Sigmoid colon (tissue), 6 donors: ENCODE measurements at regions not wholly inside any gene's neighbourhood (a gene's known extent, or its start where the extent isn't known, plus 50 kb on each side); places are given as distances from the start of the nearest gene placed in this dataset.

ENCODE experiments used
- DNase-seq: peaks from one replicate; pipeline ENCODE4 v3.0.0-alpha.2; 2019
- H3K27ac ChIP-seq, 4 donors: fragments of 200-600 bp; sonication (generic); one replicate each; pipeline ENCODE4 v1.5.1; 2016 to 2019; ENCODE audit warnings: mild to moderate bottlenecking in 1 of 4
- H3K27me3 ChIP-seq, 3 donors: fragments of 200-600 bp; sonication (generic); one replicate each; pipeline ENCODE4 v1.5.1; 2019; ENCODE audit warnings: mild to moderate bottlenecking in 1 of 3
- H3K36me3 ChIP-seq, 4 donors: fragments of 200-600 bp; sonication (generic); one replicate each; pipeline ENCODE4 v1.5.1; 2016 to 2019
- H3K4me1 ChIP-seq, 4 donors: fragments of 200-600 bp; sonication (generic); one replicate each; pipeline ENCODE4 v1.5.1; 2017 to 2019
- H3K4me3 ChIP-seq, 4 donors: fragments of 200-600 bp; sonication (generic); one replicate each; pipeline ENCODE4 v1.5.1; 2017 to 2019; ENCODE audit warnings: mild to moderate bottlenecking in 2 of 4, moderate library complexity in 1 of 4
- H3K9me3 ChIP-seq, 4 donors: fragments of 200-600 bp in 3 of 4; sonication (generic) in 3 of 4; one replicate each; pipeline versions ENCODE4 v1.5.1 to v1.6.1; 2013 to 2019
- EP300 ChIP-seq, 4 donors: sonication (generic); formaldehyde crosslinking; IDR thresholded peaks; one replicate each; pipeline ENCODE4 v1.6.1; 2017; ENCODE audit warnings: antibody characterized with exemption in 4 of 4
- POLR2A ChIP-seq, 2 donors: fragments of 450-650 bp; IDR thresholded peaks; one replicate each; pipeline ENCODE4 v1.6.1; 2016; ENCODE audit warnings: antibody characterized with exemption in 2 of 2, mild to moderate bottlenecking in 2 of 2, moderate library complexity in 2 of 2
- POLR2AphosphoS5 ChIP-seq, 4 donors: sonication (generic); formaldehyde crosslinking; IDR thresholded peaks; one replicate each; pipeline ENCODE4 v1.6.1; 2017; ENCODE audit warnings: antibody characterized with exemption in 4 of 4
- WGBS, 2 donors: extraction: QIAGEN DNeasy Blood & Tissue Kit; methylation state at CpG; one replicate each; pipeline ENCODE4 v1.1.7; 2013; 5-methylcytosine and 5-hydroxymethylcytosine counted together
- intact Hi-C: fragments of 100-400 bp; cut with DNase I; formaldehyde crosslinking; loops from one replicate; pipeline ENCODE4 v1.15.1; 2023
- TF ChIP-seq, protein P1 (sequence below), 4 experiments: fragments of 450-650 bp in 3 of 4; fragments of 200-600 bp in 1 of 4; IDR thresholded peaks; one replicate each; pipeline ENCODE4 v1.5.1; 2016 to 2019; ENCODE audit warnings: antibody characterized with exemption in 4 of 4, mild to moderate bottlenecking in 3 of 4, moderate library complexity in 2 of 4
- donor health status: healthy with polysubstance abuse.
- donor health status: healthy.

DNA sequence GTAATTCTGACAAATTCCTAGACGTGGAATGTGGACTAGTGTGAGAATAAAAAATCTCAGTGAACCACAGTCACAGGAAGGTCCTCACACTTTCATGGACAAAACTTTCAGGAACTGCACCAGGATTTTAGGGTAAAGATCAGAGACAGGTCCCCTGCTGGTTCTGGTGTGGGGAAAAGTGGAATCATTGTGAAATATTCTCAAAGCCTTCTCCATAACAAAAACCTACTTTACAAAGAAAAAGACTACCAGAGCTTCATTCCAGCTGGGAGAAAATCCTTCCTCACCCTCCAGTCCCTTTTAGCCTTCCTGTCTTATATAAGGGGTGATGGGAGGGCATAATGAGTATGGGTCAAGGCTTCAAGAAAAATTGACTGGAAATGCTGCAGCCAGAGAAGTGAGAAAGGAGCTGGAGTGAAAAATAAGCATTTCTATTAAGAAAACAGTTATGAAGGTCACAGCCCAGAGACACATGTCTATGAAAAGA lies 325.8 kb downstream of the ARAP2 start:
- DNase-seq: no peak
- WGBS, 2 donors: 66 to 77% methylated on average over 1 of the region's 1 CpG
- intact Hi-C loops: no loop called here
- no peak for TF ChIP-seq POLR2AphosphoS5 (IDR thresholded peaks at IDR 0.05)
- no peak for TF ChIP-seq POLR2A (IDR thresholded peaks at IDR 0.05)
- no peak for TF ChIP-seq EP300 (IDR thresholded peaks at IDR 0.05)
- TF ChIP-seq, protein P1, sequence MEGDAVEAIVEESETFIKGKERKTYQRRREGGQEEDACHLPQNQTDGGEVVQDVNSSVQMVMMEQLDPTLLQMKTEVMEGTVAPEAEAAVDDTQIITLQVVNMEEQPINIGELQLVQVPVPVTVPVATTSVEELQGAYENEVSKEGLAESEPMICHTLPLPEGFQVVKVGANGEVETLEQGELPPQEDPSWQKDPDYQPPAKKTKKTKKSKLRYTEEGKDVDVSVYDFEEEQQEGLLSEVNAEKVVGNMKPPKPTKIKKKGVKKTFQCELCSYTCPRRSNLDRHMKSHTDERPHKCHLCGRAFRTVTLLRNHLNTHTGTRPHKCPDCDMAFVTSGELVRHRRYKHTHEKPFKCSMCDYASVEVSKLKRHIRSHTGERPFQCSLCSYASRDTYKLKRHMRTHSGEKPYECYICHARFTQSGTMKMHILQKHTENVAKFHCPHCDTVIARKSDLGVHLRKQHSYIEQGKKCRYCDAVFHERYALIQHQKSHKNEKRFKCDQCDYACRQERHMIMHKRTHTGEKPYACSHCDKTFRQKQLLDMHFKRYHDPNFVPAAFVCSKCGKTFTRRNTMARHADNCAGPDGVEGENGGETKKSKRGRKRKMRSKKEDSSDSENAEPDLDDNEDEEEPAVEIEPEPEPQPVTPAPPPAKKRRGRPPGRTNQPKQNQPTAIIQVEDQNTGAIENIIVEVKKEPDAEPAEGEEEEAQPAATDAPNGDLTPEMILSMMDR (IDR thresholded peaks at IDR 0.05): no peak
- no peak overlapping the region for H3K4me3 ChIP-seq
- H3K4me1 ChIP-seq: no peaks in the 10 kb centered on the region
- H3K9me3 ChIP-seq: no peaks in the 10 kb centered on the region
- no peaks in the 10 kb centered on the region for H3K36me3 ChIP-seq
- H3K27me3 ChIP-seq: no peaks in the 10 kb centered on the region
- no peak overlapping the region for H3K27ac ChIP-seq

DNA sequence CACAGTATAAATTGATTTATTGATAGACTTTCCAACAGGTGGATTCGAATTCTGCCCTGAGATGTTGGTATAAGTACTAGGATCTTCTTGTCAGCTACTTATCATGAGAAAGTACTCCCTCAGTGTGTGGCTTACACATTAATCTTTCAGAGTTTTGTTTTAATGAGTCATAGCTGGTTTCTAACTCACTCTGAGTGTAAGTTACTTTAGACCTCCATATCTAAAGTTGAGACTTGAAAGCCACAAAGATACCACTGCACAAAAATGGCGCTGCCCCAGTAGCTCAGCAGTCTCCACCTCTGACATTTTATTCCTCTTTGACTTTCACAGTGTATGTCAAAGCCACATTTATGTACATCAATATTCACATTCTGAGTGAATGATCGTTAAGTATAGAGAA lies 318.5 kb downstream of the ARAP2 start:
- 72 to 76% methylated on average over 3 of the region's 3 CpGs for WGBS, 2 donors
- Histone ChIP-seq H3K9me3 (no peaks in the 10 kb centered on the region), H3K4me1 (no peaks in the 10 kb centered on the region), H3K36me3 (no peaks in the 10 kb centered on the region), H3K4me3 (no peak overlapping the region), H3K27ac (no peak overlapping the region), H3K27me3 (no peaks in the 10 kb centered on the region)
- intact Hi-C loops: no loop called here
- TF ChIP-seq, protein P1 (IDR thresholded peaks at IDR 0.05): no peak
- TF ChIP-seq EP300 (IDR thresholded peaks at IDR 0.05): no peak
- no peak for DNase-seq

DNA sequence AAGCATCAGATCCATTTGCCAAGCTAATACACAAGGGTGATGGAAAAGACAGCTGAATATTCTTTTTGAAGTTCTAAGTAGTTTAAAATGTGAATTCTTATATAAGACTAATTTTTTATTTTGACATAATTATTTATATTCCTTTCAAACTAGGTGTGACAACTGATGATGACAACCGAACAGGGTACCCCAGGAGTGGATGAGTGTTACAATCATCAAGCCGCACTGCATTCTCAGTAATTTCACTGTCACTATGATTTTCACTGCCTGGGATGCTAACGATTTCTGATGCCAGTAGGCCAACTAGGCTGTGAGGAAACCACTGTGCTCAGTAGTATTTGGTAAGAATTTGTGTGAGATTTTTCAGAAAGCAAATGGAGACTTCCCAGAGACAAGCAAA lies 317.5 kb downstream of the ARAP2 start:
- no peak for DNase-seq
- no peaks in the 10 kb centered on the region for H3K36me3 ChIP-seq
- H3K27ac ChIP-seq: no peak overlapping the region
- no peaks in the 10 kb centered on the region for H3K27me3 ChIP-seq
- H3K9me3 ChIP-seq: no peaks in the 10 kb centered on the region
- intact Hi-C loops: no loop called here
- no peak overlapping the region for H3K4me3 ChIP-seq
- TF ChIP-seq EP300 (IDR thresholded peaks at IDR 0.05): no peak
- TF ChIP-seq, protein P1 (IDR thresholded peaks at IDR 0.05): no peak
- no peak for TF ChIP-seq POLR2A (IDR thresholded peaks at IDR 0.05)
- TF ChIP-seq POLR2AphosphoS5 (IDR thresholded peaks at IDR 0.05): no peak
- no peaks in the 10 kb centered on the region for H3K4me1 ChIP-seq
- 80 to 92% methylated on average over 3 of the region's 3 CpGs for WGBS, 2 donors

DNA sequence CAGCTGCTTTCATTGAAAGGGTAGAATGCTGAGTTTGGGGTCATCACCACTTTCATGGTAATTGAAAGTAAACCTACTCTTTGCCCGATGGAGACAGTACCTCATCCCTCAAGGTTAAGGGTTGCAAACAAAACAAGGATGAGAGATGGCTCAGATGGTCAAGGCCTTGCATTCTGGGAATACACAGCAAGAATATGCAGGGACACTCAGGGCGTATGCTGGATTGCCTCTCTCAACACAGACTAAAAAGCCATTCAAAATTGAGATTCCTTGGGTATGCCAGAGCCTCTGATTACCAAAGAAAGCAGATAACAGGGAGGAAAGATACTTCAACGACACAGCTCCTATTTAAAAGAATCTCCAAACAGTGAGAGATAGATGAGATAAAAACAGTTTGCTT lies 310.4 kb downstream of the ARAP2 start:
- no peaks in the 10 kb centered on the region for H3K4me1 ChIP-seq
- H3K4me3 ChIP-seq: no peak overlapping the region
- WGBS, 2 donors: 32 to 48% methylated on average over 3 of the region's 3 CpGs
- no peaks in the 10 kb centered on the region for H3K9me3 ChIP-seq
- no peak for TF ChIP-seq EP300 (IDR thresholded peaks at IDR 0.05)
- TF ChIP-seq POLR2AphosphoS5 (IDR thresholded peaks at IDR 0.05): no peak
- no peaks in the 10 kb centered on the region for H3K36me3 ChIP-seq
- intact Hi-C loops: no loop called here
- no peak for DNase-seq
- H3K27ac ChIP-seq: no peak overlapping the region
- no peaks in the 10 kb centered on the region for H3K27me3 ChIP-seq

DNA sequence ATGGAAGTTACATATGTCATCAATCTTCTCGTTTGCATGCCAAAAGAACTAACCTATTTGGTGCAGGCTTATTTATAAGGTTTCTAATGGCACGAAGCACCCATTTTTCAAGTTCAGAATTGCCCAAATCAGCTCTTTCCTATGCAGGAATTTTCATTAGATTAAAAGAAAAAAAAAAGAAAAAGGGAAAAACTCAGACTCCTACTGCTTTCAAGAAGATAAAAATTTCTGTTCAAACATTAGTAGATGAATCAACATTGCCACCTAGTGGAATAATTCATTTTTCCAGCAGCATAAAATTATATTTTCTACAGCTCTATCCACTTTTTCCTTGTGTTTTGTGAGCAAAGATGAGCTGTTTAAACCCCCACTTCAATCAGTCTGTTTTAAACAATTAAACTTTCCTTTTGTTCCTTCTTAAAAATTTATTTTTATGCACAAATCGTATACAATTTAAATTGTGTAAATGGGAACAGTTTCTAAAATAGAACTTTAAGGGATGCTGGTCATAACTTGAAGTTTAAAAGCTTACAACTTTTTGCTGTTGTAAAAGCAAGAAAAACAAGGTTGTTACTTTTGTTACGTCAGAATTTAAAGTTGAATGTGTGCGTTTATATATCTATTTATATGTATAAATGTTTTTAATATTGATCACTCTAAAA lies 309.9 kb downstream of the ARAP2 start:
- no peaks in the 10 kb centered on the region for H3K4me1 ChIP-seq
- no peaks in the 10 kb centered on the region for H3K27me3 ChIP-seq
- TF ChIP-seq, protein P1 (IDR thresholded peaks at IDR 0.05): peak in 1 of 4 experiments; percentile 48
- TF ChIP-seq POLR2A (IDR thresholded peaks at IDR 0.05) (no peak), POLR2AphosphoS5 (IDR thresholded peaks at IDR 0.05) (no peak)
- H3K27ac ChIP-seq: no peak overlapping the region
- 35 to 44% methylated on average over 5 of the region's 5 CpGs for WGBS, 2 donors
- H3K36me3 ChIP-seq: no peaks in the 10 kb centered on the region
- intact Hi-C loops: no loop called here
- no peak overlapping the region for H3K4me3 ChIP-seq
- no peak for DNase-seq
- H3K9me3 ChIP-seq: no peaks in the 10 kb centered on the region
